ENCODE measurements at regions not wholly inside any gene's neighbourhood (a gene's known extent, or its start where the extent isn't known, plus 50 kb on each side); places are given as distances from the start of the nearest gene placed in this dataset.

DNA sequence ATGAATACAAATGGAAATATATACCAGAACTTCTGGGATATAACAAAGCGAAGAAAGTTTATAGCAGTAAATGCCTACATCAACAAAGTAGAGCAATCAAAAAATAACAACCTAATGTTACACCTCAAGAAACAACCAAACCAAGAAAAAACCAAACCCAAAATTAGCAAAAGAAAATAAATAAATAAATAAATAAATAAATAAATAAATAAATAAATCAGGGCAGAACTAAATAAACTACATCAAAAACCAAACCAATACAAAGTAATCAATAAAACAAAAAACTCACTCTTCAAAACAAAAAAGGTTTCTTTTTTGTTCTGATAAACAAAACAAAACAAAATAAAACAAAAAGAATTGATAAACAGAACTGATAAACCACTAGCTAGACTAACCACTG lies 88.4 kb upstream of the SPIN4 start:
- no peak overlapping the region for H3K4me3 ChIP-seq
- H3K36me3 ChIP-seq, result no peaks in the 10 kb centered on the region
- no peaks in the 10 kb centered on the region for H3K9me3 ChIP-seq
- H3K4me1 ChIP-seq, result no peaks in the 10 kb centered on the region
- no peak for ATAC-seq
- no peak for DNase-seq
- H3K27me3 ChIP-seq, result no peaks in the 10 kb centered on the region
- intact Hi-C loops (cut with DNase I), result no loop called here
- no peak overlapping the region for H3K27ac ChIP-seq
- TF ChIP-seq, protein P1, sequence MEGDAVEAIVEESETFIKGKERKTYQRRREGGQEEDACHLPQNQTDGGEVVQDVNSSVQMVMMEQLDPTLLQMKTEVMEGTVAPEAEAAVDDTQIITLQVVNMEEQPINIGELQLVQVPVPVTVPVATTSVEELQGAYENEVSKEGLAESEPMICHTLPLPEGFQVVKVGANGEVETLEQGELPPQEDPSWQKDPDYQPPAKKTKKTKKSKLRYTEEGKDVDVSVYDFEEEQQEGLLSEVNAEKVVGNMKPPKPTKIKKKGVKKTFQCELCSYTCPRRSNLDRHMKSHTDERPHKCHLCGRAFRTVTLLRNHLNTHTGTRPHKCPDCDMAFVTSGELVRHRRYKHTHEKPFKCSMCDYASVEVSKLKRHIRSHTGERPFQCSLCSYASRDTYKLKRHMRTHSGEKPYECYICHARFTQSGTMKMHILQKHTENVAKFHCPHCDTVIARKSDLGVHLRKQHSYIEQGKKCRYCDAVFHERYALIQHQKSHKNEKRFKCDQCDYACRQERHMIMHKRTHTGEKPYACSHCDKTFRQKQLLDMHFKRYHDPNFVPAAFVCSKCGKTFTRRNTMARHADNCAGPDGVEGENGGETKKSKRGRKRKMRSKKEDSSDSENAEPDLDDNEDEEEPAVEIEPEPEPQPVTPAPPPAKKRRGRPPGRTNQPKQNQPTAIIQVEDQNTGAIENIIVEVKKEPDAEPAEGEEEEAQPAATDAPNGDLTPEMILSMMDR (IDR thresholded peaks at IDR 0.05), result no peak

DNA sequence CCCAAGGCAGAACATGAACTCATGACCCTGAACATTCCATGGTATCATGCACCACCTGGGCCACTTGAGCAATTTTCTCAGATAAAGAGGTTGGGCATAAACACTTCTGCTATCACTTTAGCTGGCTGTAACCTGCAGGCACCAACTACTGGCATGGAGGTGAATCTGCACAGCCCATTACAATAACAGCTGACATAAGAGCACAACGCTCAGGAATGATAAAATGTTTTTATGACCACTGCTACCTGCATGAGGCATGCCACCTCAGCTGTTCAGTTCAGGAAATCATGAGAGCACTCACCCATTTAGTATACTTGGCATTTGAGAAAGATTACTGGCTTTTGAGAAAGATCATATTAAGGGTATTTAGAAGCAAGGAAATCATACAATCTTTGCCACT lies 85.7 kb upstream of the SPIN4 start:
- Histone ChIP-seq H3K36me3 (no peaks in the 10 kb centered on the region), H3K27me3 (no peaks in the 10 kb centered on the region), H3K27ac (no peak overlapping the region), H3K4me3 (no peak overlapping the region), H3K9me3 (no peaks in the 10 kb centered on the region), H3K4me1 (no peaks in the 10 kb centered on the region)
- TF ChIP-seq, protein P1 (IDR thresholded peaks at IDR 0.05), result no peak
- intact Hi-C loops (cut with DNase I), result no loop called here
- ATAC-seq (no peak), DNase-seq (no peak)

DNA sequence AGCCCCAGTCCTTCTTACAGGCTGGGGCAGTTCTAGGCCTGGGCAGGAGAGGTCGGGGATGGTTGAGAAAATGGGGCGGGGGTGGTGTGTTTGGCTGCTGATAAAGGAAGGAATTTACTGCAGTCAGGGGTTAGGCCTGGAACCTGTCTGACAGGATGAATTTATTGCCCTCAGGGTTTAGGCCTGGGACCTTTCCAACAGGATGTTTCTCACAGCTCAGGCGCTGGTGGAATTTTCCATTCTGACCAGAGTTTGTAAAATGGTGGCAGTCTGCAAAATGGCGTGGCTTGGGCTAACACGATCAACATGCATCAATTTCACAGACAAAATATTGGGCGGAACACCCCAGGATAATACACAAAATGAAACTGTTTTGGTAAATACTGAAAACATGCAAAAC lies 83.5 kb upstream of the SPIN4 start:
- intact Hi-C loops (cut with DNase I), result no loop called here
- no peak for ATAC-seq
- TF ChIP-seq, protein P1 (IDR thresholded peaks at IDR 0.05), result no peak
- Histone ChIP-seq H3K4me3 (no peak overlapping the region), H3K27me3 (no peaks in the 10 kb centered on the region), H3K4me1 (no peaks in the 10 kb centered on the region), H3K36me3 (no peaks in the 10 kb centered on the region), H3K27ac (no peak overlapping the region), H3K9me3 (no peaks in the 10 kb centered on the region)
- no peak for DNase-seq

DNA sequence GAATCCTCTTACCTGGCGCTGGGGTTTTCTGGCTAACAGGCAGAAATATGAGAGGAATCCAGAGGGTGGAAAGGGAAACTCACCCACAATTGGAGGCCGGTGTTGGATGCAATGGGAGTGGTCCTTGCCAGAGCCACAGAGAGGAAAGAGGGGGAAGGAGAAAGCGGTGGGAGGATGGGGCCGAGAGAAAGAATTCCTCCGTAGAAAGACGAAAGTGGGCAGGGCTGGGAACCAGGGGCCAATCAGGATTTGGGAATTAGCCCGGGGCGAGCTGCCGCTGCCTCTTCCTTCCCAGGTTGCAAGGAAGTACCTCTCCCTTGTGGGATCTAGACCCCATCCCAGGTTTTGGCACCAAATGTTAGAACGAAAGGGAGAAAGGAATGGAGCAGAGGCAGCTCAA lies 83.1 kb upstream of the SPIN4 start:
- TF ChIP-seq, protein P1 (IDR thresholded peaks at IDR 0.05), result no peak
- no peaks in the 10 kb centered on the region for H3K27me3 ChIP-seq
- no peaks in the 10 kb centered on the region for H3K9me3 ChIP-seq
- H3K4me1 ChIP-seq, result no peaks in the 10 kb centered on the region
- H3K4me3 ChIP-seq, result no peak overlapping the region
- no peaks in the 10 kb centered on the region for H3K36me3 ChIP-seq
- intact Hi-C loops (cut with DNase I), result no loop called here
- ATAC-seq (no peak), DNase-seq (no peak)
- H3K27ac ChIP-seq, result no peak overlapping the region

DNA sequence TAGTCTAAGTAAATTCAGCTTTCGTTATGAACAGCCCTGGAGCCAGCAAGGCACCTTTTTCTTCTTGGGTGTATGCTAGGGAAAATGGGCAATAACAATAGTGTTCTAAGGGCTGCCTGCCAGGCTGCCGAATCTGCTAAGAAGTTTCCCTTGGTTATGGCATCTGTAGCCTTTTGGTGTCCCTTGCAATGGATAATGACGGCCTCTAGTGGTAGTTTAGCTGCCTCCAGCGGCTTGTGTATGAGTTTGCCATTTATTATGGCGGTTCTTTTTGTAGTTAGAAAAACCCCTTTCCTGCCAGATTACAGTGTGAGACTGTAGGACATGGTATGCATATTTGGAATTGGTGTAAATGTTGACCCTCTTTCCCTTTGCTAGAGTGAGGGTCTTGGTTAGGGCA lies 78.9 kb upstream of the SPIN4 start:
- Histone ChIP-seq H3K9me3 (no peaks in the 10 kb centered on the region), H3K36me3 (peaks cover 0 to 5% of the 10 kb centered on the region in 2 donors), H3K4me1 (no peaks in the 10 kb centered on the region), H3K4me3 (no peak overlapping the region), H3K27me3 (no peaks in the 10 kb centered on the region), H3K27ac (no peak overlapping the region)
- DNase-seq (no peak), ATAC-seq (no peak)
- TF ChIP-seq, protein P1 (IDR thresholded peaks at IDR 0.05), result no peak
- intact Hi-C loops (cut with DNase I), result no loop called here

All from left lung (tissue), 4 donors.